ENCODE measurements at regions not wholly inside any gene's neighbourhood (a gene's known extent, or its start where the extent isn't known, plus 50 kb on each side); places are given as distances from the start of the nearest gene placed in this dataset.

DNA sequence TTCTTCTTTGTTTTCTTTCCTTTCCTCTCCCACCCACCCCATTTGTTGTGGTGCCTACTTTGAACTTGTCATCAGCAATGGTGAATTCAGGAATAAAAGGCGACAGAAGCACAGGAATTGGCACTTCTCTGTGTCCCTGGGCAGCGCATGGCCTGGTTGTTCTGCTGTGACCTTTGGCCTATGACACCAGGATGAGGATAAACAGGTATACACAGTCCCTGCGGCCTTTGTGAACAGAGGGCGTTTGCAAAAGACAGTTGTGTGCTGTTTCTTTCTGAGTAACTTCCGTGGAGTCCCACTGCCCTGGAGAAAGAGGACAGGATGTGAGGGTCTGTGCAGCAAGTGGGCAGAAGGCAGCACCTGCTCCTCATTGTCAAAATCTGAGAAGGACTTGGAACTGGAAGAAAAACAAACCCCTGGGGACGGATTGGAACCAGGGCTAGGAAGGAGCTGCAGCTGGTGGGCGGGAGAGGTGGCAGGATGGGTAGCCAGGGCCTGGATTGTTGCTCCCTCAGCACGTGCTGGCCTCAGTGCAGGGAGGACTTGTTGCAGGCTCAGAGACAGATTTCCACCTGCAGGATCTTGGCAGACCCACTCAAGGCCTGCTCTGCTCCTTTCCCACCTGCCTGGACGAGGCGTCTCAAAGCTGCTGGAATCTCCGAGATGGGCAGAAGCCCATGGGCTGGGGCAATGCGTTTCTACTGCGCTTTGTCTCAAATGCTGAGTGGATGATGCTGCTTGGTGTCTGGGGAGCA is 159.5 kb downstream of the ACKR3 start:
- Histone ChIP-seq H3K4me2 (no peak overlapping the region), H3K9me3 (no peaks in the 10 kb centered on the region), H3K36me3 (replicated peaks in 1 of 2; ENCODE audit: control insufficient read depth in 1 of 2, insufficient read depth in 2 of 2, low read length in 1 of 2) (no peaks in the 10 kb centered on the region), H3K9ac (no peak overlapping the region), H4K20me1 (ENCODE audit: insufficient read depth) (no peaks in the 10 kb centered on the region), H3K79me2 (ENCODE audit: insufficient read depth) (no peaks in the 10 kb centered on the region), H3F3A (replicated peaks; ENCODE audit: insufficient read depth) (no peaks in the 10 kb centered on the region), H3K4me1 (ENCODE audit: control insufficient read depth in 1 of 2, insufficient read depth in 2 of 2, low read depth in 1 of 2, low read length in 1 of 2) (no peaks in the 10 kb centered on the region; a peak in 1 of 4 replicates), H3K9me2 (no peaks in the 10 kb centered on the region), H3K4me3 (ENCODE audit: low read depth in 2 of 2, low read length in 1 of 2) (no peak overlapping the region), H3K27me3 (ENCODE audit: insufficient read depth) (no peaks in the 10 kb centered on the region; the same call in 1 of the 2 replicates), H3K27ac (ENCODE audit: low read depth in 2 of 2, low read length in 1 of 2) (no peak overlapping the region), H2AFZ (ENCODE audit: low read depth) (no peak overlapping the region)
- TF ChIP-seq MEF2A (IDR thresholded peaks at IDR 0.05; ENCODE audit: borderline replicate concordance, low read depth) (no peak), FOSL2 (IDR thresholded peaks at IDR 0.05; ENCODE audit: borderline replicate concordance, low read depth) (no peak), NRF1 (IDR thresholded peaks at IDR 0.05; ENCODE audit: low read depth, low read length) (no peak), MXI1 (IDR thresholded peaks at IDR 0.05; ENCODE audit: low read depth, low read length) (no peak), YY1 (IDR thresholded peaks at IDR 0.05; ENCODE audit: low read depth) (no peak), POLR2AphosphoS5 (IDR thresholded peaks at IDR 0.05; ENCODE audit: low read depth, low read length) (no peak), EZH2phosphoT487 (IDR thresholded peaks at IDR 0.05; ENCODE audit: borderline replicate concordance, low read depth) (no peak), FOXM1 (IDR thresholded peaks at IDR 0.05; ENCODE audit: low read depth) (no peak), ELF1 (IDR thresholded peaks at IDR 0.05) (no peak), USF2 (IDR thresholded peaks at IDR 0.05; ENCODE audit: borderline replicate concordance, low read depth, low read length) (no peak), FOXJ3 (CRISPR knock-in tag; IDR thresholded peaks at IDR 0.05) (no peak), PBX3 (IDR thresholded peaks at IDR 0.05) (no peak), RXRA (IDR thresholded peaks at IDR 0.05; ENCODE audit: borderline replicate concordance, low read depth) (no peak), REST (IDR thresholded peaks at IDR 0.05; ENCODE audit: low read depth, low read length) (no peak), GABPA (IDR thresholded peaks at IDR 0.05; ENCODE audit: low read depth) (no peak), IRF3 (IDR thresholded peaks at IDR 0.05; ENCODE audit: low read depth, low read length) (no peak), RAD21 (IDR thresholded peaks at IDR 0.05; ENCODE audit: low read length) (no peak)
- TF ChIP-seq, protein P1, sequence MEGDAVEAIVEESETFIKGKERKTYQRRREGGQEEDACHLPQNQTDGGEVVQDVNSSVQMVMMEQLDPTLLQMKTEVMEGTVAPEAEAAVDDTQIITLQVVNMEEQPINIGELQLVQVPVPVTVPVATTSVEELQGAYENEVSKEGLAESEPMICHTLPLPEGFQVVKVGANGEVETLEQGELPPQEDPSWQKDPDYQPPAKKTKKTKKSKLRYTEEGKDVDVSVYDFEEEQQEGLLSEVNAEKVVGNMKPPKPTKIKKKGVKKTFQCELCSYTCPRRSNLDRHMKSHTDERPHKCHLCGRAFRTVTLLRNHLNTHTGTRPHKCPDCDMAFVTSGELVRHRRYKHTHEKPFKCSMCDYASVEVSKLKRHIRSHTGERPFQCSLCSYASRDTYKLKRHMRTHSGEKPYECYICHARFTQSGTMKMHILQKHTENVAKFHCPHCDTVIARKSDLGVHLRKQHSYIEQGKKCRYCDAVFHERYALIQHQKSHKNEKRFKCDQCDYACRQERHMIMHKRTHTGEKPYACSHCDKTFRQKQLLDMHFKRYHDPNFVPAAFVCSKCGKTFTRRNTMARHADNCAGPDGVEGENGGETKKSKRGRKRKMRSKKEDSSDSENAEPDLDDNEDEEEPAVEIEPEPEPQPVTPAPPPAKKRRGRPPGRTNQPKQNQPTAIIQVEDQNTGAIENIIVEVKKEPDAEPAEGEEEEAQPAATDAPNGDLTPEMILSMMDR (IDR thresholded peaks at IDR 0.05) = no peak
- 42% methylated on average over 13 of the region's 13 CpGs for WGBS (ENCODE audit: low lambda C conversion rate)
- POLR2A ChIA-PET = no interaction called here
- CTCF ChIA-PET = no interaction called here
- DNase-seq = no peak
